Stimulated activated CD4-positive, alpha-beta T cell treated with anti-CD3 and anti-CD28 coated beads, Interleukin-2, amount 100 ng/mL, for 24 hours (primary cell): ENCODE measurements at regions not wholly inside any gene's neighbourhood (a gene's known extent, or its start where the extent isn't known, plus 50 kb on each side); places are given as distances from the start of the nearest gene placed in this dataset.

Experiments
- DNase-seq, 2 donors: peaks; one replicate each; pipeline ENCODE4 v3.0.0-alpha.2; 2020

DNA sequence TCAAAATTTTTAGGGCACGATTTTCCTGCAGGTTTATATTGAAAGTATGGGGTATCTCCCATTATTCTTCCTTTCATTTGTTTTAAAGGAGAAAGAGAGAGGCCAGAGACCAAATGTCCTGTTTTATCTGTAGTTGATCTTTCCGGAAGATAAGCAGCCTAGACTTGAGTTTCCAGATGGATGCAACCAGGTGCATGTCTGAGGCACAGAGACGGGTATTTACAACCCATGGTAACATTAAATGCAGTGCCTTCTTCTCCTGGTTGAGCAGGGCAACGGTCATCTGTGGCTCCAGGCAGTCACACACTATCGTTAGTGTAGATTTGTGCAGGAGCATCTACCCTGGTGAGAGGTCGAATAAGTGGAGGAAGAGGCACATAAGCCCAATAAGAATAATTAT lies 1507.1 kb downstream of the UQCRFS1 start:
- no peak for DNase-seq

DNA sequence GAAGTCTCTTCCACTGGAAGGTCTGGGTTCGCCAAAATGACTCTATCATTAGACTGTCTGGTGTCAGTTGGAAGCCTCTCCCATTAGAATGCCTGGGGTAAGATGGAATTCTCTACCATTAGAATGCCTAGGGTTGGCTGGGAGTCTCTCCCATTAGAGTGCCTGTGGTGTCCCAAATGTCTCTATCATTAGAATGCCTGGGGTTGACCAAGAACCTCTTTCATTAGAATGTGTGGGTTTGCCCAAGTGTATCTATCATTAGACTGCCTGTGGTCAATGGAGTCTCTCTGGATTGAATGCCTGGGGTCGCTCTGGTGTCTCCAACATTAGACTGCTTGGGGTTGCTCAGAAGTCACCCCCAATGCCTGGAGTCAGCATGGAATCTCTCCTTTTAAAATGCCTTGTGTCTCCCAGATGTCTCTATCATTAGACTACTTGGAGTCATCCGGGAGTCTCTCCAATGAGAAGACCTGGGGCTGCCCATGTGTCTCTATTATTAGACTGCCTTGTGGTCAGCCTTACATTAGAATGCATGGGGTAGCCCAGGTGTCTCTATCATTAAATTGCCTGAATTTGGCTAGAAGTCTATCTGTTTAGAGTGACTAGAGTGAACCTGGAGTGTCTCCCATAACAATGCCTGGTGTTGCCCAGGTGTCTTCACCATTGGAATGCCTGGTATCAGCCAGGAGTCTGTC lies 1518.4 kb downstream of the UQCRFS1 start:
- DNase-seq, result no peak

- DNase-seq, result no peak
Measured at GRCh38 chr19:27691991-27692390, 1521.0 kb downstream of the UQCRFS1 start.

DNA sequence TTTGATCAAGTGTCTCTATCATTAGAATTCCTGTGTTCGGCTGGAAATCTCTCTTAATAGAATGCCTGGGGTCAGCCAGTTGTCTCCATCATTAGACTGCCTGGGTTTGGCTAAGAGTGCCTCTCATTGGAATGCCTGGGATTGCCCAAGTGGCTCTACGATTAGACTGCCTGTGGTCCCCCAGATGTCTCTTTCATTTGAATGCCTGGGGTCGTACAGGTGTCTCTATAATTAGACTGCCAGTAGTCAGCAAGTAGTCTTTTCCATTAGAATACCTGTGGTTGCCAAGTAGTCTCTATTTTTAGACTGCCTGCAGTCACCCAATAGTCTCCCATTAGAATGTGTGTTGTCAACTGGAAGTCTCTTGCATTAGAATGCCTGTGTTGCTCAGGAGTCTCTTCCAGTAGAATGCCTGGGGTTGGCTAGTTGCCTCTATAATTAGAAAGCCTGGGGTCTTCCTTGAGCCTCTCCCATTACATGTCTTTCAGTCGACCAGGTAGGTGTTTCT lies 1523.2 kb downstream of the UQCRFS1 start:
- no peak for DNase-seq

GRCh38 chr19:27684293-27684692 lies 1528.7 kb downstream of the UQCRFS1 start:
- DNase-seq, result no peak

DNA sequence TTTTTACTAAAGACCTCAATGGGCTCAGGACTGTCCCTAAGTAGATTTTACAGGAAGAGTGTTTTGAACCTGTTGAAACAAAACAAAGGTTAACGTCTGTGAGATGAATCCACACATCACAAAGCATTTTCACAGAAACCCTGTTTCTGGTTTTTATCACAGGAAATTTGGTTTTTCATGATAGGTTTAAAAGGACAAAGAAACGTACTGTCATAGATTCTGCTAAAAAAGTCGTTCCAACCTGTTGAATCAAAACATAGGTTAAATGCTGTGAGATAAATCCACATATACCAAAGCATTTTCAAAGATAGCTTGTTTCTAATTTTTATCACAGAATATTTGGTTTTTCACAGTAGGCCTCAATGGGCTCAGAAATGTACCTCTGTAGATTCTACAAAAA lies 1531.0 kb downstream of the UQCRFS1 start:
- DNase-seq, result no peak

DNA sequence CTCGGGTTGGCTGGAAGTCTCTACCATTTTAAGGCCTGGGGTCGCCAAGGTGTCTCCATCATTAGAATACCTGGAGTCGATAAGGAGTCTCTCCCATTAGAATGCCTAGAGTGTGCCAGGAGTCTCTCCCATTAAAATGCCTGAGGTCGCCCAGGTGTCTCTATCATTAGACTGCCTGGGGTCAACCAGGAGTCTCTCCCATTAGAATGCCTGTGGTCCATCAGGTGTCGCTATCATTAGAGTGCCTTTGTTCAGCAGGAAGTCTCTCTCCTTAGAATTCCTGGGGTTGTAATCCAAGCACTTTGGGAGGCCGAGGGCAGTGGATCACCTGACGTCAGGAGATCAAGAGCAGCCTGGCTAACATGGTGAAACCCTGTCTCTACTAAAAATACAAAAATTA lies 1533.0 kb downstream of the UQCRFS1 start:
- DNase-seq, result no peak

GRCh38 chr19:27679399-27679798 lies 1533.6 kb downstream of the UQCRFS1 start:
- DNase-seq, result no peak

- no peak for DNase-seq
Measured at GRCh38 chr19:27676877-27677276, 1536.1 kb downstream of the UQCRFS1 start.

GRCh38 chr19:27676334-27676733 lies 1536.6 kb downstream of the UQCRFS1 start:
- no peak for DNase-seq

DNA sequence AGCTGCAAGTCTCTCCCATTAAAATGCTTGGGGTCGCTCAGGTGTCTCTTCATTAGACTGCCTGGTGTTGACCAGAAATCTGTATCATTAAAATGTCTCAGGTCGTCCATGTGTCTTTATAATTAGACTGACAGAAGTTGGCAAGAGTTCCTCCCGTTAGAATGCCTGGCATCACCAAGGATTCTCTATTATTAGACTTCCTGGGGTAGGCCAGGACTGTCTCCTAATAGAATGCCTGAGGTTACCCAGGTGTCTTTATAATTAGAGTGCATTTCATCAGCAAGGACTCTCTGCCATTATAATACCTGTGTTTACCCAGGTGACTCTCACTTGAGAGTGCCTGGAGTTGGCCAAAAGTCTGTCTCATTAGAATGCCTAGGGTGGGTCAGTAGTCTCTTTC lies 1537.2 kb downstream of the UQCRFS1 start:
- no peak for DNase-seq

- no peak for DNase-seq
Measured at GRCh38 chr19:27674701-27675100, 1538.2 kb downstream of the UQCRFS1 start.

DNA sequence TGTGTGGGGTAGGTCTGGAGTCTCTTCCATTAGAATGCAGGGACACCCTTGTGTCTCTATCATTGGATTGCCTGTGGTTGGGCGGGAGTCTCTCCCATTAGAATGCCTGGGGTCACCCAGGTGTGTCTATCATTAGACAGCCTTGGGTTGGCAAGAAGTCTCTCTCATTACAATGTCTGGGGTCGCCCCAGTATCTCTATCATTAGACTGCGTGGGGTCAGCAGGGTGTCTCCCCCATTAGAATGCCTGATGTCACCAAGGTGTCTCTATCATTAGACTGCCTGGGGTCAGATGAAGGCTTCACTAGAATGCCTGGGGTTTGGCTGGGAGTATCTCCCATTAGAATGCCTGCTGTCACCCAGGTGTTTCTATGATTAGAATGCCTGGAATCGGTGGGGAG lies 1539.0 kb downstream of the UQCRFS1 start:
- DNase-seq, result no peak

DNA sequence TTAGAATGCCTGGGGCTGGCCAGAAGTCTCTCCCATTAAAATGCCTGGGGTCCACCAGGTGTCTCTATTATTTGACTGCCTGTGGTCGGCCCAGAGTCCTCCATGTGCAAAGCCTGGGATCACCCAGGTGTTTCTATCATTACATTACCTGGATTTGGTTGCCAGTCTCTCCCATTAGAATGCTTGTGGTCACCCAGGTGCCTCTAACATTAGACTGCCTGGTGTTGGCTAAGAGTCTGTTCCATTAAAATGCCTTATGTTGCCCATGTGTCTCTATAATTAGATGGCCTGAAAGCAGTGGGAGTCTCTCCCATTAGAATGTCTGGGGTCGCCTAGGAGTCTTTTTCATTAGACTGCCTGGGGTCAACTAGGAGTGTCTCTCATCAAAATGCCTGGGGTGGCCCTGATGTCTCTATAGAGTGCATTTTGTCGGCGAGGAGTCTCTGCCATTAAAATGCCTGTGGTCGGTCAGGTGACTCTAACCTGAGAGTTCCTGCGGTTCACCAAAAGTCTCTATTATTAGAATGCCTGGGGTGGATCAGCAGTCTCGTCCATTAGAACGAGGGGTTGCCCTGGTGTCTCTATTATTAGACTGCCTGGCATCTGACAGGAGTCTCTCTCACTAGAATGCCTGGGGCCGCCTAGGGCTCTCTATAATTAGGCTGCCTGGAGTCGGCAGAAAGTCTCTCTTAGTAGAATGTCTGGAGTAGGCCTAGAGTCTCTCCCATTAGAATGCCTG lies 1540.5 kb downstream of the UQCRFS1 start:
- no peak for DNase-seq

GRCh38 chr19:27671876-27672275 lies 1541.1 kb downstream of the UQCRFS1 start:
- no peak for DNase-seq

GRCh38 chr19:27660428-27660827 lies 1552.5 kb downstream of the UQCRFS1 start:
- DNase-seq, result no peak

DNA sequence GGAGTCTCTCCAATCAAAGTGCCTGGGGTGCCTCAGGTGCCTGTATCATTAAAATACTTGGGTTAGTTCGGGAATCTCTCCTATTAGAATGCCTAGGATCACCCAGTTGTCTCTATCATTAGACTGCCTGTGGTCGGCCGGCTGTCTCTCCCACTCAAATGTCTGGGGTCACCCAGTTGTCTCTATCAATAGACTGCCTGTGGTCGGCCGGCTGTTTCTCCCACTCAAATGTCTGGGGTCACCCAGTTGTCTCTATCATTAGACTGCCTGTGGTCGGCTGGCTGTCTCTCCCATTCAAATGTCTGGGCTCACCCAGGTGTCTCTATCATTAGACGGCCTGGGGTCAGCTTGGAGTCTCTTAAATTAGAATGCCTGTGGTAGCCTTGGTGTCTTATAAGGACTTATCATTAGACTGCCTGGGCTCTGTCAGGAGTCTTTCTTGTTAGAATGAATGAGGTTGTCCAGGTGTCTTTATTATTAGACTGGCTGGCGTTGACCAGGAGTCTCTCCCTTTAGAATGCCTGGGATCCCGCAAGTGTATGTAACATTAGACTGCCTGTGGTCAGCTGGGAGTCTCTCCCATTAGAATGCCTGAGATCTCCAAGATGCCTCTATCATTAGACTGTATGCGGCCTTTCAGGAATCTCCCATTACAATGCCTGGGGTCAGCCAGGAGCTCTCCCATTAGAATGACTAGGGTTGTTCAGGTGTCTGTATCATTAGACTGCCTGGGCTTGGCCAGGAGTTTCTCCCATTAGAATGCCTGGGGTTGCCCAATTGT lies 1555.5 kb downstream of the UQCRFS1 start:
- no peak for DNase-seq

DNA sequence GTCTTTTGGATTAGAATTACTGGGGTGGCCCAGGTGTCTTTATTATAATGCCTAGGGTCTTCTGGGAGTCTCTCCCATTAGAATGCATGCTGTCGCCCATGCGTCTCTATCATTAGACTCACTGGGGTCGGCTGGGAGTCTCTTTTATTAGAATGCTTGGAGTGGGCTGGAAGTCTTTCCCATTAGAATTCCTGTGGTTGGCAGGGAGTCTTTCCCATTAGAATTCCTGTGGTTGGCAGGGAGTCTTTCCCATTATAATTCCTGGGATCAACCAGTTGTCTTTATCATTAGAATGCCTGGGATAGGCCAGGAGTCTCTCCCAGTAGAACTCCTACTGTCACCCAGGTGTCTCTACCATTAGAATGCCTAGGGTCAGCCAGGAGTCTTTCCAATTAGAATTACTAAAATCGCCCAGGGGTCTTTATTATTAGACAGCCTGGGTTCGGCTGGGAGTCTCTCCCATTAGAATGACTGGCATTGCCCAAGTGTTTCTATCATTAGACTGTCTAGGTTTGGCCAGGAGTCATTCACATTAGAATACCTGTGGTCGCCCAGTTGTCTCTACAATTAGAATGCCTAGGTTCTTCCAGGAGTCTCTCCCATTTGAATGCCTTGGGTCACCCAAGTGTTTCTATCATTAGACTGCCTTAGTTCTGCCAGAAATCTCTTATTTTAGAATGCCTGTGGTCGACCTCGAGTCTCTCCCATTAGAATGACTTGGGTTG lies 1558.5 kb downstream of the UQCRFS1 start:
- DNase-seq, result no peak

DNA sequence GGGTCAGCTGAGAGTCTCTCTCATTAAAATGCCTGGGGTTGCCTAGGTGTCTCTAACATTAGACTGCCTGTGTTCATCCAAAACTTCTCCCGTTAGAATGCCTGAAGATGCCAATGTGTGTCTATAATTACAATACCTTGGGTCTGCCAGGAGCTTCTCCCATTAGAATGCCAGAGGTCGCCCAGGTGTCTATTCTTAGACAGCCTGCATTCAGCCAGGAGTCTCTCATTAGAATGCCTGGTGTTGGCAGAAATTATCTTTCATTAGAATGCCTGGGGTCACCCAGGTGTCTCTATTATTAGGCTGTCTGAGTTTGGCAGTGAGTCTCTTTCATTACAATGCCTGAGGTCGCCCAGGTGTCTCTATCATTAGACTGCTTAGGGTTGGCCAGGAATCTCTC lies 1560.2 kb downstream of the UQCRFS1 start:
- no peak for DNase-seq

DNA sequence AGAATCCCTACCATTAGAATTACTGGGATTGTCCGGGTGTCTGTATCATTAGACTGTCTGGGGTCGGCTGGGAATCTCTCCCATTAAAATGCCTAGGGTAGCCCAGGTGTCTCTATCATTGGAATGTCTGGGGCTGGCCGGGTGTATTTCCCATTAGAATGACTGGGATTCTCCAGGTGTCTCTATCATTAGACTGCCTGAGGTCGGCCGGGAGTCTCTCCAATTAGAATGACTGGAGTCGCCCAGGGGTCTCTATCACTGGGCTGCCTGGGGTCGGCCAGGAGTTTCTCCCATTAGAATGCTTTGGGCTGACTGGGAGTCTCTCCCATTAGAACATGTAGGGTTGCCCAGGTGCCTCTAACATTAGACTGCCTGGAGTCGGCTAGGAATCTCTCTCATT lies 1560.7 kb downstream of the UQCRFS1 start:
- DNase-seq, result no peak

DNA sequence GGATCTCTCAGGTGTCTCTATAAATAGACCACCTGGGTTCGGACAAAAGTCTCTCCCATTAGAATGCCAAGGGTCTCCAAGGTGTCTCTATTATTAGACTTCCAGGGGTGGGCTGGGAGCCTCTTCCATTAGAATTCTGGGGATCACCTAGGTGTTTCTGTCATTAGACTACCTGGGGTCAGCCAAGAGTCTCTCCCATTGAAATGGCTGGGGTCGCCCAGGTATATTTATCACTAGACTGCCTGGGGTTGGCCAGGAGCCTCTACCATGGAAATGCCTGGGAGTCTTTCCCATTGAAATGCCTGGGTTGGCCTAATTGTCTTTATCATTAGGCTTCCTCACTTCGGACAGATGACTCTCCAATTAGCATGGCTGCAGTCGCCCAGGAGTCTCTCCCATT lies 1565.5 kb downstream of the UQCRFS1 start:
- no peak for DNase-seq

- no peak for DNase-seq
Measured at GRCh38 chr19:27635401-27635800, 1577.5 kb downstream of the UQCRFS1 start.

GRCh38 chr19:27618006-27618405 lies 1594.9 kb downstream of the UQCRFS1 start:
- no peak for DNase-seq
